ENCODE measurements at regions not wholly inside any gene's neighbourhood (a gene's known extent, or its start where the extent isn't known, plus 50 kb on each side); places are given as distances from the start of the nearest gene placed in this dataset.

DNA sequence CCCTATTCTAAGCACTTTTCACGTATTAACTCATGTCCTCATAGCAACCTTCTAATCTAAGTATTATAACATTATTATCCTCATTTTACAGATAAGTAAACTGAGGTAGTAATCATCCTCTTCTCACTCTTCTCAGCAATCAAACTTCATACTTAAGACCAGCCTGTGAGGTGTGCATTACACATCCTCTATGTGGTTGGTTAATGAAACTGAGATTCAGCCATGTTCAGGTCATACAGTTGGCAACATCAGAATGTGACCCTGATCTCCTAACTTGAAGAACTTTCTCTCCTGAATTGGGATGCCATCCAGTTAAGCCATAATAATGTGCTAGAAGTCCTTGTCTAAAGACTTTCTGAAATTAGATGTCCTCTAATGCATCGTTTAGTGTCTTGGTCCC is 275.1 kb upstream of the ANKRD55 start:
- no peak overlapping the region for H3K4me3 ChIP-seq
- no peaks in the 10 kb centered on the region for H3K36me3 ChIP-seq
- H3K27ac ChIP-seq = no peak overlapping the region
- no peak for ATAC-seq (ENCODE audit: insufficient number of reproducible peaks, low FRiP score, low read depth)
- no peaks in the 10 kb centered on the region for H3K9me3 ChIP-seq
- TF ChIP-seq CTCF (IDR thresholded peaks at IDR 0.05) = no peak
- no peaks in the 10 kb centered on the region for H3K27me3 ChIP-seq (replicated peaks; ENCODE audit: insufficient read depth)
- no peak for DNase-seq (ENCODE audit: low spot score)
- H3K4me1 ChIP-seq (ENCODE audit: control insufficient read depth in 1 of 2, low read depth in 2 of 2) = peaks cover 0 to 15% of the 10 kb centered on the region in 2 donors

DNA sequence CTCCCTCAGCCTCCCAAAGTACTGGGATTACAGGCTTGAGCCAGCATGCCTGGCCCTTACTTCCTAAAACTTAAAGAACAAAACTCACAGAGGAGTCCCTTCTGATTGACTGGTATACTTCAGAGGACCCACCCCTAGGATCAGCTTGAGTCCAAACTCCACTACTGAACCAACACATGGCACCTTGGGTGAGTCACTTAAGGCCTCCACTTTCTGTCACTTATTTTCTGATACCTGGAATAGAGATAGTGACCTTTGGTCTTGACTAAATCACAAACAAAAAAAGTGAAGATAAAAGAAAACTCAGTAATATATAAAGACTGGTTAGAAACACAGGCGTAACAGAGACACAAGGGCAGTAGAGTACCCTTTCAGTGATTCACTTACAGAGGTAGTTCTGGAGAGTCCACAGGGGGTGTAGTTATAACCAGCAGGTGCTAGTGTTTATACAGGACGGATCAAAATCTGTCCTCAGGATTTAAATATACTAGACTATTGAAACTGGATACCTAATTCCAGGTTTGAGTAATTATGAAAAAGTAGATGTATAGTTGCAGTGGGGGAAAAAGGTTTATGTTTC is 274.3 kb upstream of the ANKRD55 start:
- Histone ChIP-seq H3K4me1 (ENCODE audit: control insufficient read depth in 1 of 2, low read depth in 2 of 2) (peaks cover 0 to 12% of the 10 kb centered on the region in 2 donors), H3K27me3 (replicated peaks; ENCODE audit: insufficient read depth) (no peaks in the 10 kb centered on the region), H3K9me3 (no peaks in the 10 kb centered on the region), H3K4me3 (no peak overlapping the region), H3K27ac (no peak overlapping the region), H3K36me3 (no peaks in the 10 kb centered on the region)
- ATAC-seq (ENCODE audit: insufficient number of reproducible peaks, low FRiP score, low read depth) (no peak), DNase-seq (ENCODE audit: low spot score) (no peak)
- TF ChIP-seq CTCF (IDR thresholded peaks at IDR 0.05) = no peak

GRCh38 chr5:56506211-56506965 is 273.3 kb upstream of the ANKRD55 start:
- Histone ChIP-seq H3K27ac (no peak overlapping the region), H3K9me3 (no peaks in the 10 kb centered on the region), H3K36me3 (no peaks in the 10 kb centered on the region), H3K4me1 (ENCODE audit: control insufficient read depth in 1 of 2, low read depth in 2 of 2) (peaks cover 0 to 9% of the 10 kb centered on the region in 2 donors), H3K4me3 (no peak overlapping the region), H3K27me3 (replicated peaks; ENCODE audit: insufficient read depth) (no peaks in the 10 kb centered on the region)
- TF ChIP-seq CTCF (IDR thresholded peaks at IDR 0.05) = no peak
- no peak for DNase-seq (ENCODE audit: low spot score)
- no peak for ATAC-seq (ENCODE audit: insufficient number of reproducible peaks, low FRiP score, low read depth)

DNA sequence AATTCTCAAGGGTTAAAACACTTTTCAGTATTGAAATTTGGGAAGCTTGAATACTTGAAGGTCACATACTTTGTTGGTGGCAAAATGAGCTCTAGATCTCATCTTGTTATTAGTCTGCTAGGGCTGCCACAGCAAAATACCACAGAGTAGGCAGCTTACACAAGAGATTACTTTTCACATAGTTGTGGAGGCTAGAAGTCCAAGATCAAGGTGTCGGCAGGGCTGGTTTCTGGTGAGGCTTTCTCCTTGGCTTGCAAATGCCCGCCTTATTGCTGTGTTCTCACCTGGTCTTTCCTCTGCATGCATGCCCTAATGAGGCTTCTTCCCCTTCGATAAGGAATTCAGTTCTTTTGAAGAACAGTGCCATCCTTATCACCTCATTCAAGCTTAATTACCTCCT is 270.8 kb upstream of the ANKRD55 start:
- H3K27ac ChIP-seq = no peak overlapping the region
- H3K4me1 ChIP-seq (ENCODE audit: control insufficient read depth in 1 of 2, low read depth in 2 of 2) = peaks cover 0 to 5% of the 10 kb centered on the region in 2 donors
- H3K4me3 ChIP-seq = no peak overlapping the region
- ATAC-seq (ENCODE audit: insufficient number of reproducible peaks, low FRiP score, low read depth) (no peak), DNase-seq (ENCODE audit: low spot score) (no peak)
- H3K36me3 ChIP-seq = no peaks in the 10 kb centered on the region
- no peaks in the 10 kb centered on the region for H3K27me3 ChIP-seq (replicated peaks; ENCODE audit: insufficient read depth)
- H3K9me3 ChIP-seq = no peaks in the 10 kb centered on the region
- TF ChIP-seq CTCF (IDR thresholded peaks at IDR 0.05) = no peak

- TF ChIP-seq CTCF (IDR thresholded peaks at IDR 0.05) = no peak
- H3K4me1 ChIP-seq (ENCODE audit: control insufficient read depth in 1 of 2, low read depth in 2 of 2) = no peaks in the 10 kb centered on the region
- H3K4me3 ChIP-seq = no peak overlapping the region
- DNase-seq (ENCODE audit: low spot score) (no peak), ATAC-seq (ENCODE audit: insufficient number of reproducible peaks, low FRiP score, low read depth) (no peak)
- H3K9me3 ChIP-seq = no peaks in the 10 kb centered on the region
- no peaks in the 10 kb centered on the region for H3K27me3 ChIP-seq (replicated peaks; ENCODE audit: insufficient read depth)
- no peak overlapping the region for H3K27ac ChIP-seq
- no peaks in the 10 kb centered on the region for H3K36me3 ChIP-seq
These were observed 268.8 kb upstream of the ANKRD55 start for GRCh38 chr5:56501781-56502557.

Measured in thoracic aorta (tissue), 2 donors.